ENCODE measurements at regions not wholly inside any gene's neighbourhood (a gene's known extent, or its start where the extent isn't known, plus 50 kb on each side); places are given as distances from the start of the nearest gene placed in this dataset.
"Not testable (repeated sequence)": the region's sequence is repeated elsewhere in the genome, so short reads cannot be mapped to it uniquely, and the experiment has no call there.

DNA sequence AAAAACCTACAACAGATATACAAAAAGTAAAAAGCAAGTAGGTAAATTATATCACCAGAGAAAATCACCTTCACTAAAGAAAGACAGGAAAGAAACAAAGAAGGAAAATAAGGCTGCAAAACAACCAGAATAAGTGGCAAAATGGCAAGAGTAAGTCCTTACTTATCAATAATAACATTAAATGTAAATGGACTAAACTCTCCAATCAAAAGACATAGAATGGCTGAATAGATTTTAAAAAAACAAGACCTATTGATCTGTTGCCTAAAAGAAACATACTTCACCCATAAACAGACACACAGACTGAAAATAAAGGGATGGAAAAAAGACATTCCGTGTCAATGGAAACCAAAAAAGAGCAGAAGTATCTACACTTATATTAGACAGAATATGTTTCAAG, 695.7 kb upstream of the FAT3 start:
- no peaks in the 10 kb centered on the region for H3K4me1 Mint-ChIP-seq
- POLR2A ChIA-PET: no interaction called here
- no peaks in the 10 kb centered on the region for H3K36me3 Mint-ChIP-seq
- no peak overlapping the region for H3K27ac ChIP-seq (ENCODE audit: low read depth, low read length)
- H3K27ac Mint-ChIP-seq: no peak overlapping the region
- CTCF ChIA-PET: no interaction called here
- no peaks in the 10 kb centered on the region for H3K4me1 ChIP-seq (ENCODE audit: insufficient read depth, low read length)
- H3K9me3 ChIP-seq (ENCODE audit: low read length): no peaks in the 10 kb centered on the region
- H3K4me3 Mint-ChIP-seq: no peak overlapping the region
- H3K27me3 Mint-ChIP-seq: no peaks in the 10 kb centered on the region
- no peak for DNase-seq
- peaks cover 4 to 63% (median 11%) of the 10 kb centered on the region in 5 donors for H3K9me3 Mint-ChIP-seq
- H3K4me3 ChIP-seq (ENCODE audit: low read length): no peak overlapping the region
- no peaks in the 10 kb centered on the region for H3K27me3 ChIP-seq (ENCODE audit: insufficient read depth, low read length, poor library complexity, severe bottlenecking)
- H3K36me3 ChIP-seq (ENCODE audit: insufficient read depth, low read length): no peaks in the 10 kb centered on the region

DNA sequence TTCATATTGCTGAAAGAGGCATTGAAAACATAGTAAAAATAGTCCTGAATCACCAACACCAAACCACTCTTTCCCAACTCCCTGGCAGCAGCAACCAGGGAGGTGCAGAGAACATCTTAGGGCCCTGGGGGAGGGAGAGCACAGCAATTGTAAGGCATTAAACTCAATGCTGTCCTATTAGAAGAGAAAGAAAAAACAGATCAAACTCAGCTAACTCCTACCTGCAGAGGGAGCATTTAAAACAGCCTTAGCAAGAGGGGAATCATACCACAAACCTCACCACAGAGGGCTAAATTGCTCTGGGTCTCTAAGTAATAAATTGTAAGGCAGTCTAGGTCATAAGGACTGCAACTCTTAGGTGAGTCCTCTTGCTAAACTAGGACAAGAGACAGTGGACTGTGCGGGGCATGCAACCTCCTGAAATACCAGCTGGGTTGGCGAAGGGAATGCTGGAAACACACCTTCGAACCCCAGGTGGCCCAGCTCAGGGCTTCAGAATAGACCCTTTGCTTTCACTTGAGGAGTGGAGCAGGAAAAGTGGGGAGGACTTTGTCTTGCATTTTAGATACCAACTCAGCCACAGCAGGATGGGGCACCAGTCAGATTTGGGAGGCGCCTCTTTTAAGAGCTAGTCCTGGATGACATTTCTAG, 697.1 kb upstream of the FAT3 start:
- Mint-ChIP-seq H3K4me3 (no peak overlapping the region), H3K9me3 (peaks cover 4 to 60% (median 13%) of the 10 kb centered on the region in 5 donors), H3K36me3 (no peaks in the 10 kb centered on the region), H3K27ac (no peak overlapping the region), H3K4me1 (no peaks in the 10 kb centered on the region), H3K27me3 (no peaks in the 10 kb centered on the region)
- H3K4me3 ChIP-seq (ENCODE audit: low read length): no peak overlapping the region
- CTCF ChIA-PET: no interaction called here
- H3K36me3 ChIP-seq (ENCODE audit: insufficient read depth, low read length): no peaks in the 10 kb centered on the region
- DNase-seq: no peak
- no peaks in the 10 kb centered on the region for H3K4me1 ChIP-seq (ENCODE audit: insufficient read depth, low read length)
- no peak overlapping the region for H3K27ac ChIP-seq (ENCODE audit: low read depth, low read length)
- POLR2A ChIA-PET: no interaction called here
- no peaks in the 10 kb centered on the region for H3K27me3 ChIP-seq (ENCODE audit: insufficient read depth, low read length, poor library complexity, severe bottlenecking)
- no peaks in the 10 kb centered on the region for H3K9me3 ChIP-seq (ENCODE audit: low read length)

DNA sequence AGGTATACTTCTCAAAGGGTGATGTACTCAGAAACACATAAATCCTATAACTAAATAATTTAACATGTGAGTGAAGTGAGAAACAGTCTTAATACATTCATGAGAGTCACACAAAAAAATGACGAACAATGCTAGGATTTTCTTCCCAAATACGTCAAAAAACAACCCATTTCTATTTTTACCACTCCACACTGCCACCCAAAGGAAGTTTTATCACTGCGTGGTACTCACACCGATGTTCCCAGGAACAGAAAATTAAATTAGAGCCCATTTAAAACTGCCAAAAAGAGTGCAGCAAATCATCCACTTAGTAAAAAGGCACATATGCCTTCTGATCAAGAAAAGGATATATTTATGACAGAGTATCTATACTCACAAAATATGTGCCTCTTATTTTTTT, 710.9 kb upstream of the FAT3 start:
- CTCF ChIA-PET: no interaction called here
- POLR2A ChIA-PET: no interaction called here

GRCh38 chr11:91497847-91498246, 726.8 kb upstream of the FAT3 start:
- no peak for DNase-seq
- Mint-ChIP-seq H3K27ac (no peak overlapping the region), H3K4me3 (no peak overlapping the region), H3K36me3 (no peaks in the 10 kb centered on the region), H3K9me3 (peaks cover 0 to 19% (median 3%) of the 10 kb centered on the region in 5 donors), H3K27me3 (no peaks in the 10 kb centered on the region), H3K4me1 (no peaks in the 10 kb centered on the region)
- H3K27ac ChIP-seq (ENCODE audit: low read depth, low read length): no peak overlapping the region
- POLR2A ChIA-PET: no interaction called here
- no peaks in the 10 kb centered on the region for H3K9me3 ChIP-seq (ENCODE audit: low read length)
- CTCF ChIA-PET: no interaction called here
- H3K4me3 ChIP-seq (ENCODE audit: low read length): no peak overlapping the region
- no peaks in the 10 kb centered on the region for H3K4me1 ChIP-seq (ENCODE audit: insufficient read depth, low read length)
- H3K36me3 ChIP-seq (ENCODE audit: insufficient read depth, low read length): no peaks in the 10 kb centered on the region
- no peaks in the 10 kb centered on the region for H3K27me3 ChIP-seq (ENCODE audit: insufficient read depth, low read length, poor library complexity, severe bottlenecking)

More for the DNA sequence above, 710.9 kb upstream of the FAT3 start:
- H3K4me1 ChIP-seq (ENCODE audit: insufficient read depth, low read length): no peaks in the 10 kb centered on the region
- no peak overlapping the region for H3K4me3 Mint-ChIP-seq
- H3K27ac Mint-ChIP-seq: no peak overlapping the region
- H3K4me3 ChIP-seq (ENCODE audit: low read length): no peak overlapping the region
- H3K27ac ChIP-seq (ENCODE audit: low read depth, low read length): no peak overlapping the region
- H3K27me3 ChIP-seq (ENCODE audit: insufficient read depth, low read length, poor library complexity, severe bottlenecking): no peaks in the 10 kb centered on the region
- H3K27me3 Mint-ChIP-seq: no peaks in the 10 kb centered on the region
- H3K36me3 ChIP-seq (ENCODE audit: insufficient read depth, low read length): no peaks in the 10 kb centered on the region
- no peaks in the 10 kb centered on the region for H3K9me3 ChIP-seq (ENCODE audit: low read length)
- DNase-seq: no peak
- H3K36me3 Mint-ChIP-seq: no peaks in the 10 kb centered on the region
- H3K9me3 Mint-ChIP-seq: peaks cover 4 to 23% (median 10%) of the 10 kb centered on the region in 5 donors
- H3K4me1 Mint-ChIP-seq: no peaks in the 10 kb centered on the region

- Mint-ChIP-seq H3K4me1 (no peaks in the 10 kb centered on the region), H3K27ac (no peak overlapping the region)
- POLR2A ChIA-PET: no interaction called here
Observed at GRCh38 chr11:91495837-91496236, 728.8 kb upstream of the FAT3 start.

DNA sequence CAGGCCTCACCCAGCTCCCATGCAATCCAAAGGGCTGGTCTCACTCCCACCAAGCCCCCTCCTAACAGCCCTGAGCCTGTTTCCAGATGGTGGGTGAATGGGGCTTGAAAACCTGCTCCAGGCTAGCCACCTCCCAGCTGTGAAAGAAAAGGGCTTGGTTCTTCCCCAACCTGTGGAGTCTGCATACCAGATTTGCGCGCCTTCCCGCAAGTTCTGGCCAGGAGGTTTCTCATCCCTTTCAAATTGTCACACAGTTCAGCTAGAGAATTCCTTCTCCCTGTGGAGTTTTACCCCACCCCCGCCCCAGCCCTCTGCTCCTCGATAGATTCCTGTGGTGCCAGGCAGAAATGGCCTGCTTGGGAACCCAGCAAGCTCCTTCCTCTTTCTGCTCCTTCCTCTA, 734.6 kb upstream of the FAT3 start:
- Mint-ChIP-seq H3K36me3 (no peaks in the 10 kb centered on the region), H3K27ac (no peak overlapping the region), H3K4me3 (no peak overlapping the region), H3K9me3 (peaks cover 14 to 33% (median 25%) of the 10 kb centered on the region in 5 donors), H3K4me1 (no peaks in the 10 kb centered on the region), H3K27me3 (no peaks in the 10 kb centered on the region)
- H3K4me1 ChIP-seq (ENCODE audit: insufficient read depth, low read length): no peaks in the 10 kb centered on the region
- CTCF ChIA-PET: no interaction called here
- H3K27ac ChIP-seq (ENCODE audit: low read depth, low read length): no peak overlapping the region
- H3K27me3 ChIP-seq (ENCODE audit: insufficient read depth, low read length, poor library complexity, severe bottlenecking): no peaks in the 10 kb centered on the region
- H3K4me3 ChIP-seq (ENCODE audit: low read length): no peak overlapping the region
- H3K36me3 ChIP-seq (ENCODE audit: insufficient read depth, low read length): no peaks in the 10 kb centered on the region
- H3K9me3 ChIP-seq (ENCODE audit: low read length): no peaks in the 10 kb centered on the region
- no peak for DNase-seq
- POLR2A ChIA-PET: no interaction called here

More at GRCh38 chr11:91495837-91496236, 728.8 kb upstream of the FAT3 start:
- CTCF ChIA-PET: no interaction called here
- no peak for DNase-seq
- Histone ChIP-seq H3K9me3 (ENCODE audit: low read length) (no peaks in the 10 kb centered on the region), H3K27me3 (ENCODE audit: insufficient read depth, low read length, poor library complexity, severe bottlenecking) (no peaks in the 10 kb centered on the region), H3K27ac (ENCODE audit: low read depth, low read length) (no peak overlapping the region), H3K4me1 (ENCODE audit: insufficient read depth, low read length) (no peaks in the 10 kb centered on the region), H3K36me3 (ENCODE audit: insufficient read depth, low read length) (no peaks in the 10 kb centered on the region), H3K4me3 (ENCODE audit: low read length) (no peak overlapping the region)
- no peak overlapping the region for H3K4me3 Mint-ChIP-seq
- H3K36me3 Mint-ChIP-seq: no peaks in the 10 kb centered on the region
- H3K9me3 Mint-ChIP-seq: peaks cover 0 to 10% (median 3%) of the 10 kb centered on the region in 5 donors
- H3K27me3 Mint-ChIP-seq: no peaks in the 10 kb centered on the region

GRCh38 chr11:91483956-91484355, 740.7 kb upstream of the FAT3 start:
- H3K27me3 Mint-ChIP-seq; H3K27ac Mint-ChIP-seq; H3K36me3 Mint-ChIP-seq; POLR2A ChIA-PET; H3K4me3 ChIP-seq (ENCODE audit: low read length); H3K36me3 ChIP-seq (ENCODE audit: insufficient read depth, low read length); DNase-seq; H3K27me3 ChIP-seq (ENCODE audit: insufficient read depth, low read length, poor library complexity, severe bottlenecking); H3K9me3 ChIP-seq (ENCODE audit: low read length); CTCF ChIA-PET; H3K27ac ChIP-seq (ENCODE audit: low read depth, low read length); H3K4me3 Mint-ChIP-seq; H3K4me1 Mint-ChIP-seq; H3K4me1 ChIP-seq (ENCODE audit: insufficient read depth, low read length): not testable (repeated sequence)
- H3K9me3 Mint-ChIP-seq: peaks cover 11 to 40% (median 27%) of the 10 kb centered on the region in 5 donors

- POLR2A ChIA-PET; H3K27ac ChIP-seq (ENCODE audit: low read depth, low read length); H3K4me1 Mint-ChIP-seq; H3K27ac Mint-ChIP-seq; H3K36me3 ChIP-seq (ENCODE audit: insufficient read depth, low read length); H3K4me3 Mint-ChIP-seq; CTCF ChIA-PET; H3K4me1 ChIP-seq (ENCODE audit: insufficient read depth, low read length); DNase-seq; H3K36me3 Mint-ChIP-seq; H3K27me3 ChIP-seq (ENCODE audit: insufficient read depth, low read length, poor library complexity, severe bottlenecking); H3K4me3 ChIP-seq (ENCODE audit: low read length); H3K9me3 ChIP-seq (ENCODE audit: low read length); H3K27me3 Mint-ChIP-seq: not testable (repeated sequence)
- H3K9me3 Mint-ChIP-seq: peaks cover 13 to 40% (median 28%) of the 10 kb centered on the region in 5 donors
Observed at GRCh38 chr11:91481875-91482274, 742.7 kb upstream of the FAT3 start.

DNA sequence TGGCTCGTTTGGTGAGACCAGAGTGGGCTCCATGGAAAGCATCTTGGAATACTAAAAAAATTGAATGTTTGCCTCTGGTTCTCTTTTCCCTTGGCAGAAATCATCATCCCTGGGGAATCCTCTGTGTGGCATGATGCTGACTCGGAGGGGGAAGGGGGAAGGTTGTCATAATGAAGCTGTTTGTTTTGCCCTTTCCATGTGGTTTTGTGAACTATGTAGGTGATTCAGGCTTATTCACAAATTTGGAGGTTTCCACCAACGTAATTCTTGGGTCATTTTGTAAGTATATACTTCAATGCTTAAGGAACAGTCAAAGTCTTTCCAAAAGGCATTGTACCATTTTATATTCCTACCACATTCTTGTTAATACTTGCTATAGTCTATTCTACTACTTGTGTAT, 754.0 kb upstream of the FAT3 start:
- Mint-ChIP-seq H3K4me1 (no peaks in the 10 kb centered on the region), H3K9me3 (peaks cover 3 to 27% (median 13%) of the 10 kb centered on the region in 5 donors), H3K27me3 (no peaks in the 10 kb centered on the region), H3K27ac (no peak overlapping the region), H3K36me3 (no peaks in the 10 kb centered on the region), H3K4me3 (no peak overlapping the region)
- Histone ChIP-seq H3K27ac (ENCODE audit: low read depth, low read length) (no peak overlapping the region), H3K9me3 (ENCODE audit: low read length) (no peaks in the 10 kb centered on the region), H3K4me3 (ENCODE audit: low read length) (no peak overlapping the region), H3K36me3 (ENCODE audit: insufficient read depth, low read length) (no peaks in the 10 kb centered on the region), H3K27me3 (ENCODE audit: insufficient read depth, low read length, poor library complexity, severe bottlenecking) (no peaks in the 10 kb centered on the region), H3K4me1 (ENCODE audit: insufficient read depth, low read length) (no peaks in the 10 kb centered on the region)
- POLR2A ChIA-PET: no interaction called here
- CTCF ChIA-PET: no interaction called here
- DNase-seq: no peak

All from CD8-positive, alpha-beta memory T cell (primary cell).